ENCODE measurements at regions not wholly inside any gene's neighbourhood (a gene's known extent, or its start where the extent isn't known, plus 50 kb on each side); places are given as distances from the start of the nearest gene placed in this dataset.

DNA sequence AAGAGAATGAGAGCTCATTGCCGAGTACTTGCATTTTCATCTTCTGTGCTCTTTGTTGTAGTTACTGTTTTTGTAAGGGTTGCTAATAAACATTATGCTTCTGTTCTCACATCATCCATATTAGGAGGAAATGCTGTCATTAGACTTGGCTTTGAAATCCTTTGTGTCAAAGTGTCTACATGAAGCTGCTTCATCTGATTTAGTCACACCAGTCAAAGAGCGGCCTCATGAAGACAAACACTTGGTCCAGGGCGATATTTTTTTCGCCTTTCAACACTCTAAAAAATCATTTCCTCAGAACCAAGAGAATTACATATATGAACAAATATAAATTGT, 105.0 kb downstream of the SPRY2 start:
- no peaks in the 10 kb centered on the region for H3K9me3 ChIP-seq
- TF ChIP-seq CTCF (IDR thresholded peaks at IDR 0.05) = no peak
- H3K27me3 ChIP-seq = no peaks in the 10 kb centered on the region
- no peaks in the 10 kb centered on the region for H3K36me3 ChIP-seq
- H3K4me1 ChIP-seq (ENCODE audit: control insufficient read depth in 1 of 2, insufficient read depth in 1 of 2, low read depth in 1 of 2, low read length in 1 of 2) = peaks cover 0 to 7% of the 10 kb centered on the region in 2 experiments
- no peak overlapping the region for H3K27ac ChIP-seq
- no peak overlapping the region for H3K4me3 ChIP-seq (ENCODE audit: low read depth in 1 of 2, low read length in 1 of 2)

- TF ChIP-seq CTCF (IDR thresholded peaks at IDR 0.05) = no peak
- Histone ChIP-seq H3K4me1 (ENCODE audit: control insufficient read depth in 1 of 2, insufficient read depth in 1 of 2, low read depth in 1 of 2, low read length in 1 of 2) (peaks cover 0 to 7% of the 10 kb centered on the region in 2 experiments), H3K27ac (no peak overlapping the region), H3K4me3 (ENCODE audit: low read depth in 1 of 2, low read length in 1 of 2) (no peak overlapping the region), H3K9me3 (no peaks in the 10 kb centered on the region), H3K27me3 (no peaks in the 10 kb centered on the region), H3K36me3 (no peaks in the 10 kb centered on the region)
Observed at GRCh38 chr13:80235166-80235966, 105.6 kb downstream of the SPRY2 start.

DNA sequence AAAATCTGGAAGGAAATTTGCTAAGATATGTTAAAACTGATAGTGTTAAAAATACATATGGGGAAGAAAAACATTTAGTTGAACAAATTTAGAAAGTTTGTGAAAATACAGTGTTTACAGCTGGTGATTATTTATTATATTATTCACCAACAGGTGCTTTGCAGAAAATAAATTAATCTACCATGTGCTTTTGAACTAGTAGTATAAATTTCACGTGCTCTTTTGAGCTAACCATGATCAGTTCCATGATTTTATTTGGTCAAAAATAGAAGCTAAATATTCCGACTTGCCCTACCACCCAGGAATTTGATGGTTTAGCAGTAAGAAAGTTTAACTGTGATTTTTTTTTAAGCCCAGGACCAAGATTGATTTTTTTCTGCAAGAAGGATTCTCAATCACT, 113.3 kb downstream of the SPRY2 start:
- no peaks in the 10 kb centered on the region for H3K27me3 ChIP-seq
- no peak overlapping the region for H3K4me3 ChIP-seq (ENCODE audit: low read depth in 1 of 2, low read length in 1 of 2)
- TF ChIP-seq CTCF (IDR thresholded peaks at IDR 0.05) = no peak
- H3K9me3 ChIP-seq = no peaks in the 10 kb centered on the region
- no peak overlapping the region for H3K27ac ChIP-seq
- no peaks in the 10 kb centered on the region for H3K36me3 ChIP-seq
- no peaks in the 10 kb centered on the region for H3K4me1 ChIP-seq (ENCODE audit: control insufficient read depth in 1 of 2, insufficient read depth in 1 of 2, low read depth in 1 of 2, low read length in 1 of 2)

- Histone ChIP-seq H3K27ac (no peak overlapping the region), H3K9me3 (no peaks in the 10 kb centered on the region), H3K4me1 (ENCODE audit: control insufficient read depth in 1 of 2, insufficient read depth in 1 of 2, low read depth in 1 of 2, low read length in 1 of 2) (no peaks in the 10 kb centered on the region), H3K36me3 (no peaks in the 10 kb centered on the region), H3K4me3 (ENCODE audit: low read depth in 1 of 2, low read length in 1 of 2) (no peak overlapping the region), H3K27me3 (no peaks in the 10 kb centered on the region)
- no peak for TF ChIP-seq CTCF (IDR thresholded peaks at IDR 0.05)
Observed at GRCh38 chr13:80226645-80227044, 114.3 kb downstream of the SPRY2 start.

- Histone ChIP-seq H3K27me3 (no peaks in the 10 kb centered on the region), H3K9me3 (no peaks in the 10 kb centered on the region), H3K4me1 (ENCODE audit: control insufficient read depth in 1 of 2, insufficient read depth in 1 of 2, low read depth in 1 of 2, low read length in 1 of 2) (no peaks in the 10 kb centered on the region), H3K27ac (no peak overlapping the region), H3K36me3 (no peaks in the 10 kb centered on the region), H3K4me3 (ENCODE audit: low read depth in 1 of 2, low read length in 1 of 2) (no peak overlapping the region)
- no peak for TF ChIP-seq CTCF (IDR thresholded peaks at IDR 0.05)
Observed at GRCh38 chr13:80224468-80224867, 116.5 kb downstream of the SPRY2 start.
